Fibroblast of lung (primary cell): ENCODE measurements at regions not wholly inside any gene's neighbourhood (a gene's known extent, or its start where the extent isn't known, plus 50 kb on each side); places are given as distances from the start of the nearest gene placed in this dataset.

Source experiments
- CTCF ChIP-seq, 2 donors: IDR thresholded peaks in 1 of 2; conservative IDR thresholded peaks in 1 of 2; 1 replicate in 1 of 2; 2 replicates in 1 of 2; pipeline ENCODE4 v1.5.1; 2011 to 2012; ENCODE audit warnings: low read length in 2 of 2, control low read depth in 1 of 2, inconsistent platforms in 1 of 2, low read depth in 1 of 2, mild to moderate bottlenecking in 1 of 2
- EZH2 ChIP-seq: IDR thresholded peaks from 2 replicates; pipeline ENCODE4 v1.5.1; 2012; ENCODE audit warnings: low read length, control low read depth, mild to moderate bottlenecking; ENCODE audit errors: missing control alignments

- no peak for TF ChIP-seq CTCF (conservative IDR thresholded peaks at IDR 0.05 in 1 of 2, IDR thresholded peaks at IDR 0.05 in 1 of 2; ENCODE audit: low read depth in 1 of 2, low read length in 2 of 2)
- TF ChIP-seq EZH2 = no peak
These were observed 117.2 kb downstream of the GGTLC2 start for GRCh38 chr22:22761606-22761962.
